GM11168 (cell line): ENCODE measurements at regions not wholly inside any gene's neighbourhood (a gene's known extent, or its start where the extent isn't known, plus 50 kb on each side); places are given as distances from the start of the nearest gene placed in this dataset.

Experiments used
- in situ Hi-C: fragments of 300-500 bp; cut with MboI; formaldehyde crosslinking; loops from one replicate; pipeline ENCODE4 v1.12.0; 2022; ENCODE audit warnings: low sequenced_read_pairs; ENCODE audit not compliant: unreplicated experiment

- in situ Hi-C loops: no loop called here
These were observed 2125.4 kb upstream of the WWC1 start for GRCh38 chr5:166166071-166166470.

GRCh38 chr5:166172597-166172996 lies 2118.8 kb upstream of the WWC1 start:
- in situ Hi-C loops: no loop called here

DNA sequence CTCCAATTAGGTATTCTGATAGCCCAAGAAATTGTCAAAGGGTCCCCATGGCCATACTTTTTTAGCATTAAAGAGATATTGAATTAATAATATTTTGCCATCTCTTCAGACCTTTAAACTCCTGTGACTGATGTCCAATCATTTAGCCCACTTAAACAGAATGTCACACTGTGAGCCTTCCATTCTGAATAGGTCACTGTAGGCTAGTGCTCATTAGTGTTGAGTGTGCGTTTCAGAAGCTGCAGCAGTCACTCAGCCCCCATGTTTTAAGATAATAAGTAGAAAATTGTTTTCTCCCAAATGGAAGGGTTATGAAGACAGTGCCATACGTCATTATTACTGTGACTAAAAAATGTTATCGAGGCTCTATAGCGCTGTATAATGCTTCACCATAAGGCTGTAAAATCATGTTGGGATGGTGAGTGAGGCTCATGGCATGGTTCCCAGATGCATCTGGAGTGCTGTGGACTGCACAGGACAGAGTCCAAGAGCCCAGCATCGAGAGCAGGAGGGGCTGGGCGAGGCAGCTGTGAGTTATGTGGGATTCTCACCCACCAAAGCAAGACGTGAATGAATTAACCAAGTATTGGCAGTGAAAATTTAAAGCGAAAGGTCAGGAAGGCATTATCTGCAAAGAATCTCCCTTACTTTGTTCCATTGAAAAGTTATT lies 2112.9 kb upstream of the WWC1 start:
- in situ Hi-C loops: no loop called here

DNA sequence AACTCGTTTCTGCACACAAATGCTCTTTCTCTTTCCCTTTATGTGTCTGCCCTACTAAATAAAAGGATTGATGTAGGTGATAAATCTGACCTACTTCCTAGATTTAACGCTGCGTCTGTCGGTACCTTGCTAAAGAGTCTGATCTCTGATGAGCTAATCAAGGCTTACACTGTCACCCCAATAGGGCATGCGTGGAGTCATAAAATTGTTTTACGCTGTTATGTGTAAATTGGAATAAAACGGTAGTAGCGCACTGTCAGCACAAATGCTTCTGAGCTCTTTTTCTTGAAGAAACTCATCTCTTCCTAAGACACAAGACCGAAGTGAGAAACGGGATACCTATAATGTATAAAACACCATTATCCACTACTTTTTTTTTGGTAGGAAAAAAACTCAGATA lies 2106.3 kb upstream of the WWC1 start:
- in situ Hi-C loops: no loop called here

- in situ Hi-C loops: no loop called here
These were observed 2102.7 kb upstream of the WWC1 start for GRCh38 chr5:166188501-166189325.

DNA sequence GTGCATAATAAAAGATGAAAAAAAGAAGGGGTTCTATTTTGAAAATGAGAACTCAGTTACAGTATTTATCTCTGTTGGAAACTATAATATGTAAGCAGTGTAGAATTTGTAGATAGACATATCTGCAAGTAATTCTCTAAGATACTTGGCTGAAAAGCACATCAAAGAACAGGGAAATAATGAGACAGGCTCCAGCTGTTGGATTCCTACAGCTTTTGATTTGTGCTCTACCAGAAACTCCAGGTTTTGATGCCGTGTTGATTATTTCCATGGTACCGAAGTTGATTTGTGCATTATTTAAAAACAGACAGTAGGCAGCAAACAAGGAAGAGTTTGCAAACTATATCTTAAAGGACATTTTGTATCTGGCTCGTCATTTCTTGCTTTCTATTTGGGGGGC lies 2098.7 kb upstream of the WWC1 start:
- in situ Hi-C loops: no loop called here

GRCh38 chr5:166195981-166196380 lies 2095.5 kb upstream of the WWC1 start:
- in situ Hi-C loops: no loop called here

DNA sequence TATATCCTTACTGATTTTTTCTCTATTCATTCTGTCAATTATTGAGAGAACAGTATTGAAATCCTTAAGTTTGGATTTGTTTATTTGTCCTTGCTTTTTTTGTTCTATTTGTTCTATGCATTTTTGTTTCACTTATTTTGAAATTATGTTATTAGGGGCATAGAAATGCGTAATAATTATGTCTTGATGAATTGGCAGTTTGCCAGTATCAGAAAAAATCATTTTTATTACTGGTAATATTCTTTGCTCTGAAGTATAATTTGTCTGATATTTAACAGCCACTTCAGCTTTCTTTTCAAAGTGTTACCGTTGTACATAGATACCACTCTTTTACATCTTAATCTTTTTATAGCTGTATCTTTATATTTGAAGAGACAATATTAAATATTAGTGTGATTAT lies 2090.9 kb upstream of the WWC1 start:
- in situ Hi-C loops: no loop called here

- in situ Hi-C loops: no loop called here
These were observed 2079.8 kb upstream of the WWC1 start for GRCh38 chr5:166211640-166212039.

- in situ Hi-C loops: no loop called here
These were observed 2055.1 kb upstream of the WWC1 start for GRCh38 chr5:166236327-166236726.

- in situ Hi-C loops: no loop called here
These were observed 2050.7 kb upstream of the WWC1 start for GRCh38 chr5:166240705-166241104.

DNA sequence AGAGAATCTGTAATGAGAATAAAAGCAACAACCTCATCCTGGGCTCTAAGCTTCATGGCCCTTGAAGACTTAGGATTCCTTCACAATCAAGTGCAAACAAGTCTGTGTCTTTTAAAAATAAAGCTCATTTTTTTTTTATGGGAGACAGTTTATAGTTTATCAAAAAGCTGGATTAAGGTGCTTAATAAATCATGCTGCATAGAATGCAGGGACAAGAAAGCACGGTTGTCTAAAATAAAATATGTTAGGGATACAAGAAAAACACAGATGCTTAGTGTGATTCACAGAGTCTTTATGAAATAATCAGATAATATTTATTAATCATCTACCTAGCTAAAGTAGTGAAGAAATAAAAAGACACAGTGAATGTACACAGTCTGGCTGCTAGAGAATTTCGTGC lies 2045.9 kb upstream of the WWC1 start:
- in situ Hi-C loops: no loop called here

DNA sequence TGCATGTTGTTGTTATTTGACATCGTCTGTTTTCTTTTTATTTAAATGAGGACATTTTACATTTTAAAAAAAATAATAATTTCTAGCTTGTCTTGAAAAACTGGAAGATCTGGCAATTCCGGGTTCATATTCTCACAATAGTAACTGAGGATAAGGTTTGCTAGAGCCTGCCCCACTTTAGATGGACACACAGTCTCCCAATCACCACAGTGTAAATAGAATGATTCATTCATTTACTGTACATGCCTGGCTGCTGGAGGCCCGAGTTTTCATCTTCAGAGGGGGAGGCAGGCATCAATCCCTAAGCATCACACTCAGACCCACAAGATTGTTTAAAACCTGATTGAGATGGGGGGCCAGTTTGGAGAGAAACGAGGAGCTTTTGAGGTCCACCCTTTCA lies 2039.7 kb upstream of the WWC1 start:
- in situ Hi-C loops: no loop called here

DNA sequence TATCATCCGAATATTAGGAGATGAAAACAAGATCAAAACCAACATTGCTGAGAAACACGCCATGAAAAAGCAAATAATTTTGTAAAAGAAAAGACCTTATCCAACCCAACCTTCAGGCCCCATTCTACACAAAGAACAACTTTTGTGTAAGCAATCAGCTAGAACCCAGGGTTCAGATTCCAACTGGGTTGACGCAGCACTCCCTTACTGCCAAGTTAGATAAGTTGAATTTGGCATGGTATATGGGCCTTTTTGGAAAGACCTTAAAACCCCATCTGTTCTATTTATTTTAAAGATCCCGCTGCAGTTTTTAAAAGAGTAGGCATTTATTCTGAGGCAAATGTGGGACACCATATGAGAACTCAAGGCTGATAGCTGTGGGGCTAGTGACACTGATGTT lies 2033.8 kb upstream of the WWC1 start:
- in situ Hi-C loops: no loop called here

DNA sequence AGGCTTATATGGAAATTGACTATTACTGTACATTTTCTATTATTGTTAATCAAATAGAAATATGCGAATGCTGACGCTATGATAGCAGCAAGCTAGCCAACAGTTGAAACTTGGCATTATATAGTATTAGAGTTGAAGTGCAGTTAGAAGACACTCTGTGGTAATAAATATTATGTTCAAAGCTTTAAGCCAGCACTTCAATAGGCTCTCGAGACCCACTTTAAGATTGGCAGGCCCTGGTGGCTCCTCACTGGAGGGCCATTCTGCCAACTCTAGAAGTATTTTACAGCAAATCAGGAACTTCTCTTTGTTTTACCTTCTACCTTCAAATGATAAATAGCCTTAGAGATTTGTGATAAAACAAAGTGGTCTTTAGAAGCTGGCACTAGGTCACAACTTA lies 2029.0 kb upstream of the WWC1 start:
- in situ Hi-C loops: no loop called here

GRCh38 chr5:166267907-166268306 lies 2023.5 kb upstream of the WWC1 start:
- in situ Hi-C loops: no loop called here

DNA sequence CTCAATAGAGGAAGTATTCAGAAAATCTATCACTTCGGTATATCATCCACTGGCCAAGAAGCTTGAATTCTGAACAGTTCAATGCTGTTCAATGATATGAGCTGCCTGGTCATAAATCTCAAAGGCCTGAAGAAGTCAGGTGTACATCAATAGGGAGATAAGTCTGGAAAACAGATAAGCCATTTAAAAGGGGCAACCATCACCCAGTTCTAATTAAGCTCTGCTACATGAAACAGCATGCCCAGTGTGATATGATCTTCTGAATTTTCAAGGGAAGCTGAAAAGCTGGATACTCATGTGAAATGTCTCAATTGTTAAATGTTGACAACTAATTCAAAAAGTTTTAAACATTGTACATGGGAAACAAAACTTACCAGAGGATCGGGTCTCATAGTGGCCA lies 2020.7 kb upstream of the WWC1 start:
- in situ Hi-C loops: no loop called here

GRCh38 chr5:166276006-166276405 lies 2015.4 kb upstream of the WWC1 start:
- in situ Hi-C loops: no loop called here

- in situ Hi-C loops: no loop called here
These were observed 2011.6 kb upstream of the WWC1 start for GRCh38 chr5:166279828-166280227.

DNA sequence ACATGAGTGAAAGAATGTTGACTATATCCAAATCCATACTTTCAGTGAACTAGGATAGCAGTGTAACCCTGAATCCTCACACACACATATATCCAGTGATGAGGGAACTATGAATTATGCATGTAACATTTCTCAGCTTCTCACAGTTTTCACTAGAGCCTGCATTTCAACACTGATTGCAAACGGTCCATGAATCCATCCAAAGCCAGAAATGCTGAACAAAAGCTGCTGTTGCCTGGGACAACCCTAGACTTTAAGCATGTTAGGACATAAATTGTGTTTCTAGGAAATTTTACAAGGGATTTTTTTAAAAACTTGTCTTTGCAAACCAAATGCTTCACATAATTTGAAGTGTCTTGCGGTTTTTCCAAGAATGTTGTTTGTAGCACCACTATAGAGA lies 2010.0 kb upstream of the WWC1 start:
- in situ Hi-C loops: no loop called here

DNA sequence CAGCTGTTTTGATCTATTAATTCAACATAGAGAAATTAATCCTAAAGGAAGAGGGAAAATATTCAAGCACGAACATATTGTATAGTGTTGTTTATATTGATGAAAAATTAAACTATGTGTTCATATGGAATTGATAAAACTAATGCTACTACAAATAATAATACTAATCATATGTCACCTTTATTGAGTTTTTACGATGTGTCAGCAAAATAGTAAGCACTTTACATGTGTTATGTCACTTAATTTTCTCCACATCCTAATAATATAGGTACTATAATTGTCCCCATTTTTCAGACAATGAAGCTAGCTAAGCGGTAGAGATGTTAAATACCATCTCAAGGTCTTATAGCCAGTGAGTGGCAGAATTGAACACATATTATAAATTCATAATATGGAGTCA lies 2008.5 kb upstream of the WWC1 start:
- in situ Hi-C loops: no loop called here

- in situ Hi-C loops: no loop called here
These were observed 2006.1 kb upstream of the WWC1 start for GRCh38 chr5:166285361-166285760.
